ENCODE measurements at regions not wholly inside any gene's neighbourhood (a gene's known extent, or its start where the extent isn't known, plus 50 kb on each side); places are given as distances from the start of the nearest gene placed in this dataset.

- Histone ChIP-seq H3K4me1 (ENCODE audit: control insufficient read depth in 1 of 2, insufficient read depth in 2 of 2, low read length in 2 of 2) (no peaks in the 10 kb centered on the region), H3K36me3 (ENCODE audit: control insufficient read depth in 1 of 2, insufficient read depth in 2 of 2, low read length in 2 of 2) (no peaks in the 10 kb centered on the region), H3K27ac (ENCODE audit: low read depth, low read length) (no peak overlapping the region), H3K4me2 (ENCODE audit: low read length) (no peak overlapping the region), H3K27me3 (ENCODE audit: insufficient read depth, low read length) (no peaks in the 10 kb centered on the region), H3K9ac (ENCODE audit: low read length) (no peak overlapping the region), H2AFZ (ENCODE audit: low read depth, low read length, poor library complexity, severe bottlenecking) (peak overlapping the region; percentile 45), H3K4me3 (replicated peaks in 1 of 2; ENCODE audit: low read depth in 1 of 2, low read length in 2 of 2) (no peak overlapping the region), H4K20me1 (ENCODE audit: insufficient read depth) (no peaks in the 10 kb centered on the region), H3K9me2 (ENCODE audit: insufficient read depth) (no peaks in the 10 kb centered on the region), H3K9me3 (ENCODE audit: control insufficient read depth in 1 of 2, insufficient read depth in 1 of 2, low read depth in 1 of 2, low read length in 2 of 2) (no peaks in the 10 kb centered on the region), H3K79me2 (ENCODE audit: insufficient read depth, low read length) (no peaks in the 10 kb centered on the region)
- ChIA-PET CTCF (no interaction called here), RAD21 (ENCODE audit: low non-redundant PET in 1 of 2, low total read pairs in 2 of 2, uncharacterized antibody in 2 of 2, unreplicated experiment in 2 of 2) (no interaction called here), POLR2A (no interaction called here)
- DNase-seq (ENCODE audit: low read depth, low spot score), result no peak
- TF ChIP-seq POLR2AphosphoS5 (IDR thresholded peaks at IDR 0.05; ENCODE audit: low read depth, low read length) (no peak), ZNF274 (IDR thresholded peaks at IDR 0.05; ENCODE audit: low read depth, low read length) (no peak), ZFX (IDR thresholded peaks at IDR 0.05) (no peak), ELF1 (IDR thresholded peaks at IDR 0.05; ENCODE audit: borderline replicate concordance, low read depth) (no peak), SIN3A (IDR thresholded peaks at IDR 0.05; ENCODE audit: low read depth) (no peak), FOSL1 (IDR thresholded peaks at IDR 0.05; ENCODE audit: low read depth) (no peak), POLR2A (IDR thresholded peaks at IDR 0.05; ENCODE audit: borderline replicate concordance, extremely low read depth, insufficient read depth, insufficient read length) (no peak), CTCF (IDR thresholded peaks at IDR 0.05 in 2 of 3, conservative IDR thresholded peaks at IDR 0.05 in 1 of 3; ENCODE audit: borderline replicate concordance in 1 of 3, insufficient read depth in 1 of 3, low read depth in 2 of 3, low read length in 2 of 3) (no peak), RAD21 (IDR thresholded peaks at IDR 0.05; ENCODE audit: low read depth) (no peak), EGR1 (IDR thresholded peaks at IDR 0.05; ENCODE audit: low read depth) (no peak), CEBPB (IDR thresholded peaks at IDR 0.05; ENCODE audit: low read depth) (no peak), SRF (IDR thresholded peaks at IDR 0.05; ENCODE audit: low read depth) (no peak), CBX3 (IDR thresholded peaks at IDR 0.05; ENCODE audit: low read depth) (no peak), EZH2 (IDR thresholded peaks at IDR 0.05) (no peak), TCF7L2 (IDR thresholded peaks at IDR 0.05; ENCODE audit: borderline replicate concordance, extremely low read depth, insufficient read depth, insufficient read length) (no peak)
- TF ChIP-seq, protein P1, sequence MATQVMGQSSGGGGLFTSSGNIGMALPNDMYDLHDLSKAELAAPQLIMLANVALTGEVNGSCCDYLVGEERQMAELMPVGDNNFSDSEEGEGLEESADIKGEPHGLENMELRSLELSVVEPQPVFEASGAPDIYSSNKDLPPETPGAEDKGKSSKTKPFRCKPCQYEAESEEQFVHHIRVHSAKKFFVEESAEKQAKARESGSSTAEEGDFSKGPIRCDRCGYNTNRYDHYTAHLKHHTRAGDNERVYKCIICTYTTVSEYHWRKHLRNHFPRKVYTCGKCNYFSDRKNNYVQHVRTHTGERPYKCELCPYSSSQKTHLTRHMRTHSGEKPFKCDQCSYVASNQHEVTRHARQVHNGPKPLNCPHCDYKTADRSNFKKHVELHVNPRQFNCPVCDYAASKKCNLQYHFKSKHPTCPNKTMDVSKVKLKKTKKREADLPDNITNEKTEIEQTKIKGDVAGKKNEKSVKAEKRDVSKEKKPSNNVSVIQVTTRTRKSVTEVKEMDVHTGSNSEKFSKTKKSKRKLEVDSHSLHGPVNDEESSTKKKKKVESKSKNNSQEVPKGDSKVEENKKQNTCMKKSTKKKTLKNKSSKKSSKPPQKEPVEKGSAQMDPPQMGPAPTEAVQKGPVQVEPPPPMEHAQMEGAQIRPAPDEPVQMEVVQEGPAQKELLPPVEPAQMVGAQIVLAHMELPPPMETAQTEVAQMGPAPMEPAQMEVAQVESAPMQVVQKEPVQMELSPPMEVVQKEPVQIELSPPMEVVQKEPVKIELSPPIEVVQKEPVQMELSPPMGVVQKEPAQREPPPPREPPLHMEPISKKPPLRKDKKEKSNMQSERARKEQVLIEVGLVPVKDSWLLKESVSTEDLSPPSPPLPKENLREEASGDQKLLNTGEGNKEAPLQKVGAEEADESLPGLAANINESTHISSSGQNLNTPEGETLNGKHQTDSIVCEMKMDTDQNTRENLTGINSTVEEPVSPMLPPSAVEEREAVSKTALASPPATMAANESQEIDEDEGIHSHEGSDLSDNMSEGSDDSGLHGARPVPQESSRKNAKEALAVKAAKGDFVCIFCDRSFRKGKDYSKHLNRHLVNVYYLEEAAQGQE (IDR thresholded peaks at IDR 0.05; ENCODE audit: low read depth), result no peak
- TF ChIP-seq, protein P2, sequence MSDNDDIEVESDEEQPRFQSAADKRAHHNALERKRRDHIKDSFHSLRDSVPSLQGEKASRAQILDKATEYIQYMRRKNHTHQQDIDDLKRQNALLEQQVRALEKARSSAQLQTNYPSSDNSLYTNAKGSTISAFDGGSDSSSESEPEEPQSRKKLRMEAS (IDR thresholded peaks at IDR 0.05), result no peak
- TF ChIP-seq, protein P3, sequence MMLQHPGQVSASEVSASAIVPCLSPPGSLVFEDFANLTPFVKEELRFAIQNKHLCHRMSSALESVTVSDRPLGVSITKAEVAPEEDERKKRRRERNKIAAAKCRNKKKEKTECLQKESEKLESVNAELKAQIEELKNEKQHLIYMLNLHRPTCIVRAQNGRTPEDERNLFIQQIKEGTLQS (IDR thresholded peaks at IDR 0.05), result no peak
- BruUV-seq (replicated peaks), result no TSS peak
- intact Hi-C loops (cut with micrococcal nuclease), result no loop called here
- no peak for ATAC-seq
These were observed 92.5 kb downstream of the ARL4A start for GRCh38 chr7:12779947-12780346.

Data from HCT116 (cell line).